ENCODE measurements at regions not wholly inside any gene's neighbourhood (a gene's known extent, or its start where the extent isn't known, plus 50 kb on each side); places are given as distances from the start of the nearest gene placed in this dataset.

- Histone ChIP-seq H3K9ac (ENCODE audit: low read depth, low read length) (no peak overlapping the region), H3K4me3 (ENCODE audit: low read depth in 1 of 2, low read length in 2 of 2) (no peak overlapping the region), H4K20me1 (ENCODE audit: insufficient read depth, low read length) (peaks cover 46% of the 10 kb centered on the region), H3K27me3 (ENCODE audit: insufficient read depth, low read length, poor library complexity) (peaks cover 53% of the 10 kb centered on the region), H3K27ac (ENCODE audit: low read length) (no peak overlapping the region), H2AFZ (ENCODE audit: low read depth, low read length) (no peak overlapping the region), H3K4me1 (ENCODE audit: insufficient read depth, low read length) (0 out of 2 replicates have a peak, but pooled peaks cover under 1% of the 10 kb centered on the region), H3K36me3 (ENCODE audit: insufficient read depth, low read length) (no peaks in the 10 kb centered on the region), H3K9me3 (ENCODE audit: insufficient read depth, low read length, severe bottlenecking) (no peaks in the 10 kb centered on the region), H3K4me2 (ENCODE audit: insufficient read depth, low read length) (no peak overlapping the region), H3K79me2 (ENCODE audit: insufficient read depth, low read length) (no peaks in the 10 kb centered on the region)
- ATAC-seq (ENCODE audit: insufficient read depth, low read depth) (no peak), DNase-seq (no peak)
- TF ChIP-seq CTCF (IDR thresholded peaks at IDR 0.05; ENCODE audit: borderline replicate concordance, extremely low read depth, low read length, poor library complexity, severe bottlenecking) = no peak
- TF ChIP-seq EZH2 (IDR thresholded peaks at IDR 0.05; ENCODE audit: borderline replicate concordance, low read depth, low read length, severe bottlenecking) = no peak
Measured at GRCh38 chr5:138646671-138647070, 71.5 kb upstream of the HSPA9 start.

- Histone ChIP-seq H3K4me2 (ENCODE audit: insufficient read depth, low read length) (no peak overlapping the region), H3K9ac (ENCODE audit: low read depth, low read length) (no peak overlapping the region), H3K4me3 (ENCODE audit: low read depth in 1 of 2, low read length in 2 of 2) (no peak overlapping the region), H3K9me3 (ENCODE audit: insufficient read depth, low read length, severe bottlenecking) (no peaks in the 10 kb centered on the region), H3K79me2 (ENCODE audit: insufficient read depth, low read length) (no peaks in the 10 kb centered on the region), H3K36me3 (ENCODE audit: insufficient read depth, low read length) (no peaks in the 10 kb centered on the region), H3K27ac (ENCODE audit: low read length) (no peak overlapping the region), H3K4me1 (ENCODE audit: insufficient read depth, low read length) (0 out of 2 replicates have a peak, but pooled peaks cover 3% of the 10 kb centered on the region), H3K27me3 (ENCODE audit: insufficient read depth, low read length, poor library complexity) (peaks cover 47% of the 10 kb centered on the region), H2AFZ (ENCODE audit: low read depth, low read length) (no peak overlapping the region), H4K20me1 (ENCODE audit: insufficient read depth, low read length) (peaks cover 40% of the 10 kb centered on the region)
- DNase-seq (no peak), ATAC-seq (ENCODE audit: insufficient read depth, low read depth) (0 out of 3 replicates have a peak, but pooled peaks have one; percentile 24)
- no peak for TF ChIP-seq EZH2 (IDR thresholded peaks at IDR 0.05; ENCODE audit: borderline replicate concordance, low read depth, low read length, severe bottlenecking)
- TF ChIP-seq CTCF (IDR thresholded peaks at IDR 0.05; ENCODE audit: borderline replicate concordance, extremely low read depth, low read length, poor library complexity, severe bottlenecking) = no peak
Measured at GRCh38 chr5:138645778-138646575, 70.8 kb upstream of the HSPA9 start.

- DNase-seq (no peak), ATAC-seq (ENCODE audit: insufficient read depth, low read depth) (no peak)
- Histone ChIP-seq H3K4me1 (ENCODE audit: insufficient read depth, low read length) (0 out of 2 replicates have a peak, but pooled peaks cover 3% of the 10 kb centered on the region), H3K36me3 (ENCODE audit: insufficient read depth, low read length) (no peaks in the 10 kb centered on the region), H3K79me2 (ENCODE audit: insufficient read depth, low read length) (no peaks in the 10 kb centered on the region), H3K9ac (ENCODE audit: low read depth, low read length) (no peak overlapping the region), H3K9me3 (ENCODE audit: insufficient read depth, low read length, severe bottlenecking) (no peaks in the 10 kb centered on the region), H2AFZ (ENCODE audit: low read depth, low read length) (no peak overlapping the region), H3K4me2 (ENCODE audit: insufficient read depth, low read length) (no peak overlapping the region), H3K27me3 (ENCODE audit: insufficient read depth, low read length, poor library complexity) (peaks cover 23% of the 10 kb centered on the region), H3K27ac (ENCODE audit: low read length) (no peak overlapping the region), H4K20me1 (ENCODE audit: insufficient read depth, low read length) (peaks cover 31% of the 10 kb centered on the region), H3K4me3 (ENCODE audit: low read depth in 1 of 2, low read length in 2 of 2) (no peak overlapping the region)
- TF ChIP-seq CTCF (IDR thresholded peaks at IDR 0.05; ENCODE audit: borderline replicate concordance, extremely low read depth, low read length, poor library complexity, severe bottlenecking) (no peak), EZH2 (IDR thresholded peaks at IDR 0.05; ENCODE audit: borderline replicate concordance, low read depth, low read length, severe bottlenecking) (no peak)
Measured at GRCh38 chr5:138643040-138643791, 68.0 kb upstream of the HSPA9 start.
